Activated CD4-positive, alpha-beta T cell treated with anti-CD3 and anti-CD28 coated beads, Interleukin-2, amount 10 ng/mL, durations not matched to agents 7 days and 5 days (primary cell): ENCODE measurements at regions not wholly inside any gene's neighbourhood (a gene's known extent, or its start where the extent isn't known, plus 50 kb on each side); places are given as distances from the start of the nearest gene placed in this dataset.

Experiments
- CTCF ChIA-PET: fragments of 350-600 bp; sonication (Branson Sonifier 250); formaldehyde crosslinking; loops from one replicate; lab custom pipeline; 2021; ENCODE audit warnings: antibody characterized with exemption; lab: Charles Lee
- POLR2A ChIA-PET: fragments of 350-600 bp; sonication (Branson Sonifier 250); formaldehyde crosslinking; loops from one replicate; lab custom pipeline; 2021; ENCODE audit warnings: antibody characterized with exemption; lab: Charles Lee
- DNase-seq: peaks from one replicate; pipeline ENCODE4 v3.0.0-alpha.2; 2020
- H3K27ac Mint-ChIP-seq: one replicate; pipeline ENCODE4 v1.8.0; 2021; ENCODE audit warnings: mild to moderate bottlenecking, moderate library complexity, mixed read lengths
- H3K27me3 Mint-ChIP-seq: one replicate; pipeline ENCODE4 v1.8.0; 2021; ENCODE audit warnings: mixed read lengths
- H3K36me3 Mint-ChIP-seq: one replicate; pipeline ENCODE4 v1.8.0; 2021; ENCODE audit warnings: low read depth, mixed read lengths
- H3K4me1 Mint-ChIP-seq: one replicate; pipeline ENCODE4 v1.8.0; 2021; ENCODE audit warnings: mixed read lengths
- H3K4me3 Mint-ChIP-seq: one replicate; pipeline ENCODE4 v1.8.0; 2021; ENCODE audit warnings: mild to moderate bottlenecking, moderate library complexity, mixed read lengths
- H3K9me3 Mint-ChIP-seq: one replicate; pipeline ENCODE4 v1.8.0; 2021; ENCODE audit warnings: mixed read lengths

DNA sequence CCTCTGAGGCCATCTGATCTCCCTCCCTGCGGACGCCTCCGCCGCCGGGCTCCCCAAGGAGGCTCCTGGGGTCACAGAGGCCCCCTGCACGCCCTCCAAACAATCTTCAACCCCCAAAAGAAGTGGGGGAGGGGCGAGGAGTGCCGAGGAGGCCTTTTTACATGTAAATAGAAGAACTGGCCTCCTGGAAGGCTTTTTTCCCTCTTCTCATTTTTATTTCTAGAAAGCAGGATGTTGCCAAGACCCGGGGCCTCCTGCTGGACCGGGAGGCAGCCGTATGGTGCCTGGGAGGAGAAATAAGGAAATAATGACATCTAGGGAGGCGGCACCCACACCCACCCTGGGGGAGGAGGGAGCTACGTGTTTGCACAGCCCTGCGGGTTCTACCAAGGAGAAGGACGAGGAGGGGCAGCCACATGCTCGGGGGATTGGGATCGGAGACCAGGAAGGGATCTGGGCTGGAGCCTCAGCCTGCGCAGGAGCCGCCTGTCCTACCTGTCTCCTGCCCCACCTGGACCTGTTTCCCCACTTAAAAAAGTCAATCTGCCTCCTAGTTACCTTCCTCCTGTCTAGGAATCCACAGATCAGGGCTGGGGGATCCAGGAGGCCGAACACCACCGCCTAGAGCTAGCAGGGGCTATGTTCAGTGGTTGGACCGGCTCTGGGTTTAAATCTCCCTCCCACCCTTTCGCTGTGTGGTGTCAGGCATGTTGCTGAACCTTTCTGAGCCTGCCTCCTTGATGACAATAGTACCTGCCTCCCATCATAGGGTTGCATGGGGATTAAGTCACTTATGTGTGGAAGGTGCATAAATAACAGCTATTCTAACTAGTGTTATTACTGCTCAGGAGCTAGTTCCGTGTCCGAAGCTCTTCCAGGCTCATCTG lies 175.7 kb upstream of the GSE1 start:
- Mint-ChIP-seq H3K36me3 (no peaks in the 10 kb centered on the region), H3K27me3 (no peaks in the 10 kb centered on the region), H3K4me1 (no peaks in the 10 kb centered on the region), H3K4me3 (no peak overlapping the region), H3K27ac (no peak overlapping the region), H3K9me3 (no peaks in the 10 kb centered on the region)
- POLR2A ChIA-PET, result no interaction called here
- CTCF ChIA-PET, result interaction anchor here (1.0 kb wide), 1 partner anchor 17 kb away, joined by 3 read pairs; no protein-coding TSS in a partner anchor
- no peak for DNase-seq

DNA sequence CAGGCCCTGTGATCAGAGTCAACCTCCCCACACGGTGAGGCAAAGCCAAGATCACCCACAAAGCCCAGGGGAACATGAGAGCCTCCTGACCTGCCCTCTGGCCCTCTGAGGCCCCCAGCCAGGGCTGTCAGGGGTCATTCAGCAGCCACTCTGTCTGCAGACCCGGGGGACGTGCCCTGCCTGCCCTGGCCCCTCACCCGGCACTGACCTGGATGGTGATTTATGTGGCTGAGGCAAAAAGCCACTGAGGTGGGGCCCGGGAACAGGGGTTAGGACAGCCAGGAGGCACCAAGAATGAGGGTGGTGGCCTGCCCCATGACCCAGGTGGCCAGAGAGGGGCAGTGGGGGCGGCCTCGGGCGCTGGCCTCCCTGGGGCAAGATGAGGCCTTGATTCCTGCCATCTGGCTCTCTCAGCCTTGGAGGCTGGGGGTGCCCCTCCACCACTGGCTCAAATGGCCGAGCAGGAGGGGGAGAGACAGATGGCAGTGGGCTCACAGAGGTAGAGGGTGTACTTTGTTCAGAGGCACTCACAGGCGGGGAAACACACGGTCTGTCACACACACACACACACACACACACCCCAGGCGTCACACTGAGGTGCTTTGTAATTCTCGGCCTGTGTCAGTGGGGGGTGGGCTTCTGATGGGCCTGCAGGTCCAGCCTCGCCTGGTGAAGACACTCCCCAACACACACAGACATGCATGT lies 174.0 kb upstream of the GSE1 start:
- ChIA-PET CTCF (no interaction called here), POLR2A (no interaction called here)

DNA sequence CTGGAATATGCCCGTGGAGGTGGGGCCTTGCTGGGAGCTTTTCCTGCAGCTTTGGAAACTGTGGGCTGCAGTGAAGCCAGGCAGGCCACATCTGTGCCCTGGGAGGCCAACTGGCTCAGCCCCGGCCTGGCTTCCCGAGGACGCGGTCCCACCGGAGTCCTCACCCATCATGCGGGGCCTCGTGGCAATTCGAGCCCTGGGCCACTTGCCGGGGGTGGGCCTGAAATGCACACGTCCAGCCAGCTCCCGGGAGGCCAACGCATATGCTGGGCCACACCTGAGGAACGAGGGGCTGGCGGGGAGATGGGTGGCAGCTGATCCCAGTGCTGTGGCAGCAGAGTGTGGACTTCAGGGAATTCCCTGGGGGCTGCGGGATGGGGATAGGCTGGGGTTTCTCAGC lies 172.4 kb upstream of the GSE1 start:
- Mint-ChIP-seq H3K27ac (no peak overlapping the region), H3K4me1 (no peaks in the 10 kb centered on the region), H3K27me3 (no peaks in the 10 kb centered on the region), H3K4me3 (no peak overlapping the region), H3K36me3 (no peaks in the 10 kb centered on the region), H3K9me3 (no peaks in the 10 kb centered on the region)
- ChIA-PET POLR2A (no interaction called here), CTCF (interaction anchor here (1.3 kb wide), 1 partner anchor 175 kb away, joined by 3 read pairs; no protein-coding TSS in a partner anchor)
- no peak for DNase-seq

More for the DNA sequence above, 174.0 kb upstream of the GSE1 start:
- Mint-ChIP-seq H3K27ac (no peak overlapping the region), H3K9me3 (no peaks in the 10 kb centered on the region), H3K27me3 (no peaks in the 10 kb centered on the region), H3K4me1 (no peaks in the 10 kb centered on the region), H3K36me3 (no peaks in the 10 kb centered on the region), H3K4me3 (no peak overlapping the region)
- DNase-seq, result no peak

DNA sequence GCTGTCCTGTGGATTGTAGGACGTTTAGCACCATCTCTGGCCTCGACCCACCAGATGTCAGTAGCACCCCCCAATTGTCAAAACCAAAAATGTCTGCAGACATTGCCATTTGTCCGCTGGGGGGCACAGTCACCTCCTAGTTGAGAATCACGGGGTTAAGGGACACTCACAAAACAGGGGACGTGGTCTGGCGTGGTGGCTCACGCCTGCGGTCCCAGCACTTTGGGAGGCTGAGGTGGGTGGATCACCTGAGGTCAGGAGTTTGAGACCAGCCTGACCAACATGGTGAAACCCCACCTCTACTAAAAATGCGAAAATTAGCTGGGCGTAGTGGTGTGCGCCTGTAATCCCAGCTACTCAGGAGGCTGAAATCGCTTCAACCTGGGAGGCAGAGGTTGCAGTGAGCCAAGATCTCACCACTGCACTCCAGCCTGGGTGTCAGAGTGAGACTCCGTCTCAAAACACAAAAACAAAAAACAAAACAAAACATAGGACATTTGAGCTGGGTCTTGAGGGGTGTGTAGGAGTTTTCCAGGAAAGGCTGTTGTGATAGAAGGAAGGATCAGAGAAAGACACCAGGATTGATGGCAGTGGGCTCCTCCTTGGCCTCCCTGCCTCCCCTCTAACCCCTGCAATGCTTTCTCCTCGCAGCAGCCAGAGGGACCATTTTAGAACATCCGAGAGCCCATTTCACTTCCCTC lies 171.8 kb upstream of the GSE1 start:
- Mint-ChIP-seq H3K36me3 (no peaks in the 10 kb centered on the region), H3K27ac (no peak overlapping the region), H3K27me3 (no peaks in the 10 kb centered on the region), H3K4me3 (no peak overlapping the region), H3K4me1 (no peaks in the 10 kb centered on the region), H3K9me3 (no peaks in the 10 kb centered on the region)
- CTCF ChIA-PET, result interaction anchor here (1.3 to 1.4 kb wide), 2 partner anchors 21 to 174 kb away, joined by 3 read pairs; no protein-coding TSS in a partner anchor
- DNase-seq, result no peak
- POLR2A ChIA-PET, result interaction anchor here (0.6 kb wide), 1 partner anchor 52 kb away, joined by 6 read pairs; no protein-coding TSS in a partner anchor

DNA sequence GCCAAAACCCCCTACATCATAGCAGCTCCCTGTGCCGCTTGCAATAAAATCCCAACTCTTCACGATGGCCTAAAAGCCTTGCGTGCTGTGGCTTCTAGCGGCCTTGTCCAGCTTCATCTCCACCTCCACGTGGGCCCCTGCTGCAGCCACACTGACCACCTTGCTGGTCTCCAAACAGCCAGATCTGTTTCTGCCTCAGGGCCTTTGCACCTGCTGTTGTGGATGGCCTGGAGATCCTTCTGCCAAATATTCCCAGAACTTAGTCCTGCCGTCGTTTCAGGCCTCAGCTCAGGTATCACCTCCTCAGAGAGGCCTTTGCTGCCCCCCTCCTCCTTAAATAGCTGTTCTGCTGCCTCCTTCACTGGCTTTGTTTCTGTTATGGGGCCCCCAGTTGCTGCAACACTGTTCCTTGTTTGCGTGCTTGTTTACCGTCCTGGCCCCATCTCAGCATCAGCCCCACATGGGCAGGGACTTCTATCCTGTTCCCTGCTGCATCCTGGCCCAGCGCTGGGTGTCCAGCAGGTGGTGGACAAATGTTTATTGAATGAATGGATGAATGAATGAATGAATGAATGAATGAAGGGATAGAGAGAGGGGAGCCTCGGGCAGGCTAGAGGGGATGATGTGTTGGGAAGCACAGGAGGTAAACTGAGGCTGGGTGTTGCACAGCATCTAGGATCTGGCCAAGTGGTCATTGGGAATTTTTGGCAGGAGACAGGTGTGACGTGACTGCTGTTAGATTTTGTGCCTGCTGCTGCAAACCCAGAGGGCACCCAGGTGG lies 171.0 kb upstream of the GSE1 start:
- Mint-ChIP-seq H3K36me3 (no peaks in the 10 kb centered on the region), H3K4me3 (no peak overlapping the region), H3K9me3 (no peaks in the 10 kb centered on the region), H3K4me1 (no peaks in the 10 kb centered on the region), H3K27me3 (no peaks in the 10 kb centered on the region), H3K27ac (no peak overlapping the region)
- ChIA-PET POLR2A (interaction anchor here (0.6 kb wide), 1 partner anchor 53 kb away, joined by 6 read pairs; no protein-coding TSS in a partner anchor), CTCF (interaction anchor here (1.4 kb wide), 1 partner anchor 22 kb away, joined by 3 read pairs; no protein-coding TSS in a partner anchor)
- no peak for DNase-seq

DNA sequence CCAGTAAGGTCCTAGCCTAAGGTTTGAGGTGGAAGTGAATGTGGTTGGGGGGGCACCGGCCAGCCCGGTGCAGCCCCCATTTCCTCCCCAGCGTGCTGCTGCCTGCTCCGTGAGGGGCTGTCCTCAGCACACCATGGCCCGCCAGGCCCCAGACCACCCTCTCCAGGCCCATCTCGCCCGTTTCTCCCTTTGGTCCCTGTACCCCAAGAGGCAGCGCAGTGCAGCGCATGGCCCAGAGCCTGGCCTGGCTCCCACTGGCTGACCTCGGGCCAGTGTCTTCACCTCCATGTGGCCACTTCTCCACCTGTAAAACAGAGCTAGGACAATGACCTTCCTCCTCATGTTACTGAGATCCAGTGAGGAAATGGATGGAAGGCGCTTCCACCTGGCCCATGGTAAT lies 170.0 kb upstream of the GSE1 start:
- H3K4me3 Mint-ChIP-seq, result no peak overlapping the region
- no peak overlapping the region for H3K27ac Mint-ChIP-seq
- peaks cover under 1% of the 10 kb centered on the region for H3K27me3 Mint-ChIP-seq
- H3K36me3 Mint-ChIP-seq, result no peaks in the 10 kb centered on the region
- H3K9me3 Mint-ChIP-seq, result no peaks in the 10 kb centered on the region
- H3K4me1 Mint-ChIP-seq, result peaks cover 3% of the 10 kb centered on the region
- ChIA-PET POLR2A (no interaction called here), CTCF (no interaction called here)
- no peak for DNase-seq

DNA sequence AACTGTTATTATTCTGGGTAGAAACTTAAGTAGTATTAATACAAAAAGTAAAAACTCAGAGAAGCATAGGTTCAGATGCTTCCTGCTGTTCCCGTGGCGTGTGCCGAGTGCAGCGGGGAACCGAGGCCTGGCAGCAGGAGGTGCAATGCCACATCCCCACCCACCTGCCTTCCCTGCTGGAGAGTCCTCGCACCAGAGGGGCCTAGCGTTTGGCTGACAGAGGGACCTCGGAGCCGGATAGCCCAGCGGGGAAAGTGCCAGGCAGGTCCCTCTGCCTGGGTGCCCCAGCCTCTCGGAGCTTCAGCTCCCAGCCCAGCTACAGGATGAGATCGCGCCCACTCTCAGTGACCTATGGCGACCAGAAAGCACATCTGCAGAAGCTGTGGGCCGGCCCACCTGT lies 169.6 kb upstream of the GSE1 start:
- ChIA-PET POLR2A (no interaction called here), CTCF (no interaction called here)
- DNase-seq, result no peak
- Mint-ChIP-seq H3K27me3 (peaks cover 2% of the 10 kb centered on the region), H3K9me3 (no peaks in the 10 kb centered on the region), H3K27ac (no peak overlapping the region), H3K36me3 (no peaks in the 10 kb centered on the region), H3K4me3 (no peak overlapping the region), H3K4me1 (peaks cover 7% of the 10 kb centered on the region)

DNA sequence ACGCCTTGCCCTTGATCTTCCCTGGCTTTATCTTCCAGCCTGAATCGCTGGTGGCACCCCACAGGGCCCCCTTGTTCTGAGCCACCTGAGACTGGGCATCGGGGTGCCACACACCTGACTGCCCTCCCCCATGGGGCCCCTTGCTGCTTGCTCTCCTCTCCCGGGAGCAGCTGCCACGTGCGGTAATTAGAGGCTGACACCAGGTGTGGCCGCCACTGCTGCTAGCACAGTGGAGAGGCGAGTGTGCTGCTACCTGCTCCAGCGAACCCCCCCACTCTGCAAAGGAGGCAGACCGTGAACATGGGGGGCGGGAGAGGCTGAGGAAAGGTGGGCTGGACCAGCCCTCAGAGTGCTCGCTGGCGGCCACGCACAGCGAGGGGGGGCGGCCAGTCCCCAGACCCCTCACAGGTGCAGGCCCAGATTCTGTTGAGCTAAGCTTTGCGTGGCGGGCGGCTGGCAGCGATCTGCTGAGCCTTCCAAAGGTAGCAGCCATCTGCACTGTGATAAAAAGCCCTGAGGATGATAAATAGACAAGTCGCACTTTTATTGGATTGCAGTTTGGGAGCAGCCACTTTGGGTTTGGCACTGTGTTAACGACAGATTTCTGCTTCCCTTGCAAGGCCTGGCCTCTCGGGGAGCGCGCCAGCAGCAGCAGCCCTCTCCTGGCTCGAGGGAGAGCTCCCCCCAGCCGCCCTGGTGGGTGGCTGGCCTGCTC lies 167.9 kb upstream of the GSE1 start:
- ChIA-PET CTCF (no interaction called here), POLR2A (no interaction called here)
- DNase-seq, result no peak
- Mint-ChIP-seq H3K4me3 (no peak overlapping the region), H3K9me3 (no peaks in the 10 kb centered on the region), H3K27me3 (peaks cover 2% of the 10 kb centered on the region), H3K4me1 (peaks cover 20% of the 10 kb centered on the region), H3K36me3 (no peaks in the 10 kb centered on the region), H3K27ac (no peak overlapping the region)

DNA sequence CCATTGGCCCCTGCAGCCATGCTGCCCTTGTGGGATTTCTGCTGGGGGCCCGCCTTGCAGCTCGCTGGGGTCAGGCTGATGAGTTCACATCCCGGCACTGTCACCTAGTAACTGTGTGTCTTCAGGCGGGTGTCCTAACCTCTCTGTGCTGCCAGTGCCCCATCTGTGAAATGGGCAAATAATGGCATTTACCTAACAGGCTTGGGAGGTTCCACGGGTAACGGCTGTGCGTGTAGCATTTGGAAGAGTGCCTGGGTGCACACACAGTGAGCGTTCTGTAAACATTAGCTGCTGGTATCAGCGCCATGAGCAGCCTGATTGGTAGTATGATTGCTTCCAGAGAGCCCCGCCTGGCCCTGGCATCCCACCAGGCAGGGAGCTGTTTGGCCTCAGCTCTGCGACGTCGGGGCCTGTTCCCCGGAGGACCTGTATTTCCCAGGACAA lies 167.3 kb upstream of the GSE1 start:
- Mint-ChIP-seq H3K27me3 (peaks cover 2% of the 10 kb centered on the region), H3K36me3 (no peaks in the 10 kb centered on the region), H3K4me1 (peaks cover 20% of the 10 kb centered on the region), H3K27ac (no peak overlapping the region), H3K4me3 (no peak overlapping the region), H3K9me3 (no peaks in the 10 kb centered on the region)
- CTCF ChIA-PET, result no interaction called here
- no peak for DNase-seq
- POLR2A ChIA-PET, result no interaction called here

DNA sequence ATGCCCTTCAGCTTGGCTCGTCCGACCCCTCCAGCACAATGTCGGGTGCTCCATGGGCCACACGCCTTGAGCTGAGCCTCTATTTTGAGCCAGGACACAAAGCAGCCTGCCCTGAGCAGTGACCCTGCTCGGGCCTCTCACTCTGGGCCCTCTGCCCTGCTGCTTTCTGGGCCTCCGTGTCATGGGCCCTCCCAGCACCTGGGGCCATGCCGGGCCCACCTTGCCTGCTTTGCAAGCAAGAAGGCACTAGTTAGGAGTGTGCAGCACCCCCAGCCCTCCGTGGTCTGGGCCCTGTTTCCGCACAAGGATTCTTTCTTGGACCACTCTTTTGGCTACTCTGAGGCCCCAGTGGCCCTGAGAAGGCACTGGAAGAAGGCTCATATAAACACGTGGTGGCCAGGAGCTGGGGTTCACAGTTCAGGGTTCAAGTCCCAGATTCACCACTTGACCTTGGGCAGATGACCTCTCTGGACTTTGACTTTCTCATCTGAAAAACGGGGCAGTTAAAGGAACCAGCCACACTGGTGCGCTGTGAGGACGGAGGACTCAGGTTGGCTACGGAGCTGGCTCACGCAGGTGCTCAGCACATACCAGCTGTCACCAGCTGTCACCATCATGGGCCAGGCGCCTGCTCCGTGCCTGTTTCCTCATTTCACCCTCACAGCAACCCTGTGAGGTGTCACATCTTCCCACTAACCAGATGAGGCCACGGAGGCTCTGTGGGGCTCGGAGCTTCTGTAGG lies 166.0 kb upstream of the GSE1 start:
- DNase-seq, result no peak
- H3K9me3 Mint-ChIP-seq, result no peaks in the 10 kb centered on the region
- H3K4me1 Mint-ChIP-seq, result peaks cover 22% of the 10 kb centered on the region
- no peaks in the 10 kb centered on the region for H3K36me3 Mint-ChIP-seq
- peaks cover 2% of the 10 kb centered on the region for H3K27me3 Mint-ChIP-seq
- H3K4me3 Mint-ChIP-seq, result no peak overlapping the region
- ChIA-PET CTCF (interaction anchor here (1.2 to 1.3 kb wide), 2 partner anchors 27 to 169 kb away, joined by 3 read pairs; no protein-coding TSS in a partner anchor), POLR2A (no interaction called here)
- no peak overlapping the region for H3K27ac Mint-ChIP-seq

DNA sequence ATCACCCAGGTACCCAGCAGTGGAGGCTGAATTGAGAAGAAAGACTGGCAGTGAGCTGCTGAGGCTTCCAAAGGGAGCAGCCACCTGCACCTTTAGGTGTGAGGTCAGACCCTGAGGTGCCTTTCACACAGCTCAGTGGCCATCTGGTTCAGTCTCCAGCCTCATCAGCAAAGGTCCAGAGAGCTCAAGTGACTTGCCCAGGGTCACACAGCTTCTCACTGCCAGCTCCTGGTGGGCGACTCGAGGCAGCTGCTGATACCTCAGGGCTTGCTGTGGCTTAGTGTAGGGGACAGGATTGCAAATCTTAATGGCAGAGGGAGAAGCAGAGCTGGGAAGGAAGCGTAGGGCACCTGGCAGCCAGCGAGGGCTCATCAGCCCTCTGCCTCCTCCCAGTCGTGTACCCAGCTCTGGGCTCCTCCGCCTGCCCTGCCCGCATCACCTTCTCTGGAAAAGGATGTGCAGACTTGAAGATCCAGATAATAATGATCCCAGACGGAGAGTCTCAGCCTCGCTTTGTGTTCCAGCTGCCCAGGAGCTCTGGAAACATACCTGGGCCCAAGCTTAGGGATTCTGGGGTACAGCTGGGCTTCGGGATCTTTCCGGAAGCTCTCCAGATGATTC lies 165.3 kb upstream of the GSE1 start:
- ChIA-PET POLR2A (no interaction called here), CTCF (interaction anchor here (1.2 to 1.6 kb wide), 3 partner anchors 13 to 168 kb away, joined by 3 to 5 read pairs (median 3); no protein-coding TSS in a partner anchor)
- Mint-ChIP-seq H3K4me1 (peaks cover 22% of the 10 kb centered on the region), H3K4me3 (no peak overlapping the region), H3K27me3 (peaks cover 2% of the 10 kb centered on the region), H3K9me3 (no peaks in the 10 kb centered on the region), H3K36me3 (no peaks in the 10 kb centered on the region), H3K27ac (no peak overlapping the region)
- no peak for DNase-seq
